NCI-H2227 treated with DMSO at 0.1 percent for 48 hours (cell line): ENCODE measurements at regions not wholly inside any gene's neighbourhood (a gene's known extent, or its start where the extent isn't known, plus 50 kb on each side); places are given as distances from the start of the nearest gene placed in this dataset.

Source experiments
- DNase-seq: peaks from one replicate; lab custom pipeline; 2025; lab: John Stamatoyannopoulos, UW

DNA sequence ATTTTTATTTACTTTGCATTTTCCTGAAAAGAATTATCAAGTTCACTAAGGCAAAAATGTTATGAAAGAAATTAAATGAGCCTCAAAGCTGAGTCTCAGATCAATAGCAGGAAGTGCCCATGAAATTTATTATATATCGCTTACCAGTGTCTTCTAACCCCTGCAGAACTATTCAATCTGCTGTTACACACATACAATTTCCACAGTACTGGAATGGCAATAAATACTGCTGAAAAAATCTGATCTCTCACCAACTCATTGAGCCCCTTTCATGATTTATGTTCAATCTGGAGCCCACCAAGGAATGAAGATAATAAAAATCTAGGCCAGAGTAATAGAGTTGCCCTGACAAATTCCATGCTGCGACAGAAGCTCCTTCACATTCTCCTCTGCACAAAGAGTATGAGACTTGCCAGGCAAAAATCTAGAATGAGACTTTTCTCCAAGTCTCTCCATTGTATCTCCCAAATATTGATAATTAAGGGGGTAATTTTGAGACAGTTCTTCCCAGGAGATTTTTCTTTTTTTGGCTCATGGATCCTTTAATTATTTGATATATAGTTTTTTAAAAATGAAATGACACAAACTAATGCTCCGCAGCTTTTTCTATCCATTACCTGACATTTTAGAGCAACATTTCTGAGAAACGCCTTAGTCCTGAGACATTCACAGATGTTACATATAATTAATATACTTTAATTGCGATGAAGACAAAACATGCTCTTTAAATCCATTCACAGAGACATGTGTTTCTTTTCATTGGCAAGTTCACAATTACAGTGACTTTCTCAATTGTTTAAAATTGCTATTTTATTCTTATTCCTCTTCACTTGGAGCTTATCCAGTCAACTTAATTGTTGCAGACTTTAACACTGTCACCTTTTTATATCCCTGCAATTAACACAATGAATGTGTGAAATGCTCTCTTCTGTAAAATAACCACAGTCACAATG lies 1020.4 kb downstream of the CBLN2 start:
- DNase-seq, result no peak

DNA sequence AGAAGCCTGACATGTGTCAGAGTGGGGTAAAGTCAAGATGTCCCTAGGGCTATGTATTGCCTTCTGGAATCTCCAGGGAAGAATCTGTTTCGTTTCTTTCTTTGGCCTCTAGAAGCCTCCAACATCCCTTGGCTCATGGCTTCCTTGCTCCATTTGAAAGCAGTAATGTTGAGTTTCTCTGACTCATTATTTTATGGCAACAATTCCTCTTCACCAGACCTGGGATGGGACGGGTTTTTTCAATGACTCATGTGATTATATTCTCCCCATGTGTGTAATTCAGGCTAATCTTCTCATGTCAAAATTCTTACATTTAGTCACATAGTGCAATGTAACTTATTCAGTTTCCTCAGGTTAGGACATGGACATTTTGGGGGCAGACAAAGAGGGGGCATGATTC lies 1038.6 kb downstream of the CBLN2 start:
- DNase-seq, result no peak

- DNase-seq, result no peak
Measured at GRCh38 chr18:71503222-71503621, 1040.9 kb downstream of the CBLN2 start.

GRCh38 chr18:71485611-71486010 lies 1058.5 kb downstream of the CBLN2 start:
- no peak for DNase-seq

GRCh38 chr18:71471963-71472725 lies 1072.0 kb downstream of the CBLN2 start:
- DNase-seq, result no peak

DNA sequence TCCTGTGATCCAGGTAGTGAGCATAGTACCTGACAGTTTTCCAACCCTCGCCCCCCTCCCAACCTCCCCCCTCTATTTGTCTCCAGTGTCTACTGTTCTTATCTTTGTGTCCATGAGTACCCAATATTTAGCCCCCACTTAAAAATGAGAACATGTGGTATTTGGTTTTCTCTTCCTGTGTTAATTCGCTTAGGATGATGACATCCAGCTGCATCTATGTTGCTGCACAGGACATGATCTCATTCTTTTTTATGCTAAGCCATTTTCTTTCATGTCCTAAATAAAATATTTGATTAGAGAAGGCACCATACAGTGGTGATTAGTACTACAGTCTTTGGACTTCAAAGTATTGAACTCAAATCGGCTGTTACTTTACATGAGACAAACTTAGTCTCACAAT lies 1087.9 kb downstream of the CBLN2 start:
- DNase-seq, result no peak

DNA sequence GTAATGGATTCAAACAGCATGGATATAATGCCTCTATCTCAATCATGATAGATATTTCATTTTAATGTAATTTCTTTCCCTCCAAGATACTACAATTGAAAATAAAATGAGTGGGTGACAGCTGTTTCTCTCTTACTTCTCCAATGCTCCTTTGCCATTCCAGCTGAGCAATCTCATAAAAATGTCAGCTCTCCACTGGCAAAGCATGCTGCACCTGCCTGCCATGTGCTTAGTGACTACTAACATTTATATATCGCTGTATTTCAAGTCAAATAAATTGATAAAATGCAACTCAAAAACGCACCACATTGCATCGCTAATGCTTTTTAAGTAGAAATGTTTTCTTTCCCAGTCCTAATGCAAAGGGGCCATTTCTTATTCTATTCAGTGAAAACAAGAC lies 1093.9 kb downstream of the CBLN2 start:
- no peak for DNase-seq

DNA sequence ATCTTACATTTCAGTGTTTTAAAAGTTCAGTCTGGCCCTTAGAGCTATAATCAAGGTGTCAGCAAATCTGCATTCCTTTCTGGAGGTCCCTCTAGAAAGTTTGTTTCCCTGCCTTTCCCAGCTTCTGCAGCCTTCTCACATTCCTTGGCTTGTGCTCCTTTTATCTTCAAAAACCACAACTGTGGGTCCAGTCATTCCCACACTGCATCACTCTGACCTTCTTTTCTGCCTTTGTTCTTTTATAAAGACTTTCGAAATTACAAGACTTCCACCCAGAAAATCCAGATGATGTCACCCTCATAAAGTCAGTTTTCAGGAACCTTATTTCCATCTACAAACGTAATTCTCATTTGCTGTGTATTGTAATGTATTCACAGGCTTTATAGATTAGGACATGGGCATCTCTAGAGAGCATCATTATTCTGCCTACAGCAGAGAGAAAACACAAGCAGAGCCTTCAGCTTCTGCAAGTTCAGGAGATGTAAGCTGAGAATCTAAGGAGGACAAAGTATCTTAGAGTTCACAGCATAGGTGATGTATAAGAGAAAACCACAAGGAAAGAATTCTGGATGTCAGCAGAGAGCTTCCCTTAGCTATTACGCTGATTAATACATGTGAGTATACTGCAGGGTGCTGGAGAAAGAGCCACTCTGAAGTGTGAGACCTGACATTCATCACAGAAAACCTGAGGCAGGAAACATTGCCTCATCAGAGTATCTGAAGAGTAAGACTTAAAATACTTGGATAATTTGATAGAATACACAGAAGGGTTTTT lies 1100.2 kb downstream of the CBLN2 start:
- no peak for DNase-seq

GRCh38 chr18:71442731-71443141 lies 1101.4 kb downstream of the CBLN2 start:
- DNase-seq, result no peak

DNA sequence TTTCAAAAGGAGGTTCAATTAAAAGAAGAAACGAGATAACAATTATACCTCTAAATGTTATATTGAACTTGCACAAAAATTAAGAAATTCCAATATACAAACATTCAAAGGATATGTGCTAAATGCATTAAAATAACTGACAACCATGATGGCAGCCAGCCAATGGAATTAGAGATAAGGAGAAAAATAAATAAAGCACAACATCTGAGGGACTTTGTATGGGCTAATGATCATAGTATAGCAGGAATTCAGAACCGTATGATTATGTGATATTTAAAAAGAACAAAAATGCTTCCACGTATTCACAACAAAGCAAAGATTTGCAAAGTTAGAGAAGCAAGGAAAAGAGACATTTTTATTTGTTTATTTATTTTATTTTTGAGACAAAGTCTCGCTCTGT lies 1103.0 kb downstream of the CBLN2 start:
- DNase-seq, result no peak

GRCh38 chr18:71437511-71437910 lies 1106.6 kb downstream of the CBLN2 start:
- no peak for DNase-seq

DNA sequence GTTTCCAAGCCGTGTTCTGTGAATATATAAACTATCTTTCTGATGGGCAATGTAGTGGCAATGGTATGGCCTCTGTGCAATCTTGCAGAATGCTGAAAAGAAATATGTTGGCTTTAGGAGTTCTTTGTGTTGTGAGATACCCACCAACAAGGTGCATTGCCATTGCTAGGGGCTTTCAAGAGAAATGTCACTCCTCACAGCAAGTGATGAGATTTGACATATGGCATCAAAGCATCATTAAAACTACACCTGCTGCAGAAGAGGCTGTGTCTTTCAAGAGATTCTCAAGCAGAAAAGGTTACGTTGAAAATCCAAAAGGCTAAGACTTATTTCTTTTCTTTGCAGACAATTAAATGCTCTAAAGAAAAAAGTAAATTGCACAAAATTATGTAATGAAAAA lies 1110.8 kb downstream of the CBLN2 start:
- no peak for DNase-seq

- DNase-seq, result no peak
Measured at GRCh38 chr18:71431689-71432088, 1112.5 kb downstream of the CBLN2 start.

DNA sequence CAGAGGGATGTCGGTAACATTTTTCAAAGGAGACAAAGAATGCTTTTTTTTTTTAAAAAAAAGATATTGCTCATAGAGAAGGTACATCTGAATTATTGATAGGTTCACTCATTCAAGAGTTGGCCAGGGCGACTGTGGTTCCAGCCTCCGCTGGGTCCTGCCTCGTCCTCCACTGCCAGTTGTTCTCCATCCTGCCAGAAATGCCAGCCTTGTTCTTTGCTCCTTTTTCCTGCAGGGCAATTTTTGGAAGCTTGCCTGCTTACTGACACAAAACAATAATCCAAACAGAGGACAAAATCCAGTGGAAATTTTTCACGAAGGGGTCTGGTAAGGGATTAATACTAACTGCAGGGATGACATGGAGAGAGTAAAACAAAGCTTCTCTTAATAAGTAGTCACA lies 1113.0 kb downstream of the CBLN2 start:
- DNase-seq, result no peak

DNA sequence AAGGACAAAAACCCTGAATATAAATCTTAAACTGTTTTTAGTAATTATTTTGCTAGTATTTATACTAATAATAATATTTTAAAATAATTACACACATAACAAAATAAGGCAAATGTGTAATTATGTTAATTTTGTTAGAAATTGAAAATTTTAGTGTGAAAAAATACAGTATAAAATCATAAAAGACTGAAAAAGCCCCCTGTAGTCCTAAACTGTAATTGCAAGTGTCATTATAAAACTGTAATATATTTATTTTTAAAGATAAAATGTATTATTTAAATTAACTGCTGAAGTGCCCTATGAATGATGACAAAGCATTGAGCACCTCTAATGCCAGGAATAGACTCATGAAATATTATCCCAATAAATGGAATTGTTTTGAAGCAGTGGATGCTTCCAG lies 1117.7 kb downstream of the CBLN2 start:
- DNase-seq, result no peak

- DNase-seq, result no peak
Measured at GRCh38 chr18:71405169-71405809, 1116.4 kb downstream of the SOCS6 start.

GRCh38 chr18:71403501-71403900 lies 1114.7 kb downstream of the SOCS6 start:
- no peak for DNase-seq

- DNase-seq, result no peak
Measured at GRCh38 chr18:71398531-71398930, 1109.7 kb downstream of the SOCS6 start.

DNA sequence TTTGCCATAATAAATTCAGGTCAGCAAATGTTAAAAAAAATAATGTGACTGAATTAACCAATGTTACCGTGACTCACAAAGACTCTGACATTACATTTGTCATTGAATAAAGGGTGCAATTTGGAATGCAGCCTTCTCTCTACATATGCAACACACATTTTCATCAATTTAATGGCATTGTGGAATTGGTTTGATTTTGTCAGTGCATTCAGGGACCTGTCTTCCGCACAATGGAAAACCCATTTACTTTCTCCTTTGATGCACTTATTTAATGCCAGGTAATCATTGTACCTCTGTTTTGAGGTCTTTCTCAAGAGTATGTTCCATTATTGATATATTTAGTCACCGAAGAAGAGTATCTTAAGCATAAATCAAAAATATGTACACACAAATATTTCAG lies 1099.3 kb downstream of the SOCS6 start:
- DNase-seq, result no peak

GRCh38 chr18:71374294-71375000 lies 1085.6 kb downstream of the SOCS6 start:
- no peak for DNase-seq

DNA sequence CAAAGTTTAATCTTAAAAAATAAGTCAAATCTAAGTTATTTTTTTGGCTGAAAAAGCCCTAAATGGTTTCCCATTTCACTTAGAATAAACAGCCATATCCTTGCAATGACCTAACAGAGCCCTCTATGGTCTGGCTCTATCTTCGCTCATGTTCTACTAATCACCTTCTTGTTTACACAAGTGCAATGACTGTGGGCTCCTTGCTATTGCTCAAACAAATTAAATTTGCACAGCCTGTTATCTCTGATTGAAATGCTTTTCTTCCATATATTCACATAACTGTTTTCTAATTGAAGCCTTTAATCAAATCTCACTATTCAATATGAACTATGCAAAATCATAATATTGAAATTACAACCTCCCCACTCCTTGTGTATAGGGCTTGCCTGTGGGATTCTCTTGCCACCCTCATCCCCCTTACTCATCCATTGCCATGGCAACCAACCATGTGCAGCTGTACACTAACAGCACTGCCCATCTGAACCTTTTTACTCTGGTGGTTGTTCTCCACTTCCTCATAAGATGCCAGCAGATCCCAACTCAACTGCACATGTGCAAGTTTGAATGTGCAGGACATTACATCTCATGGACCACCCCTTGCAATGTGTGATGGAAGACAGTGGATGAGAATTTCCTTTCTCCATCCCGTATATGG lies 1083.2 kb downstream of the SOCS6 start:
- no peak for DNase-seq
